GM12873 (cell line): ENCODE measurements at regions not wholly inside any gene's neighbourhood (a gene's known extent, or its start where the extent isn't known, plus 50 kb on each side); places are given as distances from the start of the nearest gene placed in this dataset.

ENCODE experiments used
- TF ChIP-seq, protein P1 (sequence below): IDR thresholded peaks from 2 replicates; pipeline ENCODE4 v1.5.1; 2012; ENCODE audit warnings: low read depth, mild to moderate bottlenecking, moderate library complexity, low read length, control low read depth; ENCODE audit not compliant: insufficient read depth; ENCODE audit errors: missing control alignments

DNA sequence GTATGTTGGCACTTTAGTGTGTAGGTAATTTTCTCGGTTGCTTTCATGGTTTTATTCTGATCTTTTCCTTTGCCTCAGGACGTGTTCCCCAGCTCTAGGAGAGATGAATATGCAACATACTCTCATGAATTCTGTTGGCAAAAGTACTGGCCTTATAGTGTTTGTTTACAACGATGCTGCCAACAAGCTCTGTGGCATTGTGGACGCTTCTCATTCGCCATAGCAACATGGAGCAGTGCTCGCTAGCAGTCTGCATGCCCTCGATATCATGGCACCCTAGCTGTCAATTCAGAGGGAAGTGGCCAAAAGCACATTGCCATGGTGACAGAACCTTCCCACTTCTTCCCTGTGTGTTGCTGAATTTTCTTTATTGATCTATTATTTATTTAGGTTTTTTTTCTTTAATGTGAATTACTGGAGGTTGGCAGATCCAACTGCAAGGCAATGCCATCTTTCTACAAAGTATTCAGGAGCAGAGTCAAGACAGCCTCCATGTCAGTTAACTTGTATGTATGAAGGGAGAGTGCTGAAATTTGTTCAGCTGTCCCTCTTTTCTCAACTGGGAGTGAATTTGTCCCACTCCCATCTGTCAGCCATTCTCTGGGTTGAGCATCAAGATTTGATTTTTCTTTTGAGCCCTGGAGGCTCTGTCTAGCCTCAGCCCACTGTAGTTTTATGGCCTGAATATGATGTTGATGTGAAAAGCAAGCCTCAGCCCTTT lies 224.9 kb upstream of the VCX3A start:
- TF ChIP-seq, protein P1, sequence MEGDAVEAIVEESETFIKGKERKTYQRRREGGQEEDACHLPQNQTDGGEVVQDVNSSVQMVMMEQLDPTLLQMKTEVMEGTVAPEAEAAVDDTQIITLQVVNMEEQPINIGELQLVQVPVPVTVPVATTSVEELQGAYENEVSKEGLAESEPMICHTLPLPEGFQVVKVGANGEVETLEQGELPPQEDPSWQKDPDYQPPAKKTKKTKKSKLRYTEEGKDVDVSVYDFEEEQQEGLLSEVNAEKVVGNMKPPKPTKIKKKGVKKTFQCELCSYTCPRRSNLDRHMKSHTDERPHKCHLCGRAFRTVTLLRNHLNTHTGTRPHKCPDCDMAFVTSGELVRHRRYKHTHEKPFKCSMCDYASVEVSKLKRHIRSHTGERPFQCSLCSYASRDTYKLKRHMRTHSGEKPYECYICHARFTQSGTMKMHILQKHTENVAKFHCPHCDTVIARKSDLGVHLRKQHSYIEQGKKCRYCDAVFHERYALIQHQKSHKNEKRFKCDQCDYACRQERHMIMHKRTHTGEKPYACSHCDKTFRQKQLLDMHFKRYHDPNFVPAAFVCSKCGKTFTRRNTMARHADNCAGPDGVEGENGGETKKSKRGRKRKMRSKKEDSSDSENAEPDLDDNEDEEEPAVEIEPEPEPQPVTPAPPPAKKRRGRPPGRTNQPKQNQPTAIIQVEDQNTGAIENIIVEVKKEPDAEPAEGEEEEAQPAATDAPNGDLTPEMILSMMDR = no peak

DNA sequence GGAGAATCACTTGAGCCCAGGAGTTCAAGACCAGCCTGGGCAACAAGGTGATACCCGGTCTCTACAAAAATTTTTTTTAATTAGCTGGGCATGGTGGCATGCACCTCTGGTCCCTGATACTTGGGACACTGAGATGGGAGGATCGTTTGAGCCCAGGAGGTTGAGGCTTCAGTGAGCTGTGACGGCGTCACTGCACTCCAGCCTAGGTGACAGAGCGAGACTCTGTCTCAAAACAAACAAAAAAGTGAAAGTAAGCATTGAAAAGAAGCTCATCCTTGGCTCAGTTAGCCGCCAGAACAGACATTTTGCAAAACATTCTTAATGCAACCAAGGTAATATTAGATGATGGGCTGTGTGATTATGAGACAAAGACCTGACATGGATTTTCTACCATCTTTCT lies 223.3 kb upstream of the VCX3A start:
- TF ChIP-seq, protein P1 = no peak

DNA sequence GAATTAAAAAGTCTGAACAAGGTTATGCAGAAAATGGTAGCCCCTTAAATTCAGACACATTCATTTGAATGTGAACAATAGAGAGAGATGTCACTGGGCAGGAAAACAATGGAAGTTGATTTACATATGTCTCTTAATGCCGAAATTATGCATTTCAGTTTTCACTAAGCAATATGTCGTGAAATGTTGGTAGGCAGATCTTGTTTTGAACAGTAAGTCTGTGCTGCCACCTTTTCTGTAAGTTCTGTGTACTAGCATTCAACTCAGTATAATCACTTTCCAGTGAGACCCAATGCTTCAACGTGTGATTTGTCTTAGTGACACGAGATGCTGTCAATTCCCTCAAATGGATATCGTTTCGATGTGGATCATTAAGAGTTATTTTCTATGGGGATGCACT lies 222.7 kb upstream of the VCX3A start:
- TF ChIP-seq, protein P1 = no peak

DNA sequence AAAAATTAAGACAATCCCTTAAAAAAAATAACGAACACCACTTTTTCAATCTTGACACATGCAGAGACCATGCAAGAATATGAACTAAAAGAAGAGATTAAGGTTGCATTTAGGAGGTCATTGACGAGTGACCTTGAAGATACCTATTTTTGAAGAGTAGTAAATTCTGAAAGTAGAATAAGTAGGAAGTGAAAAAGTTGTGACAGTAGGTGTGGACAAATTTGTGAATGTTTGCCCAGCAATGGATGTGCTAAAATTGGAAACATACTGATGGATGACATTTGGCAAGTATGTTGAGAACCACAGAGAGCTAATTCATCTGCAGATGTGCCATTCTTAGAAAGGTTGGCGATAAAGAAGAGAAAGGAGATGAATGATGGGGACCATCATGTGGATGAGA lies 213.7 kb upstream of the VCX3A start:
- TF ChIP-seq, protein P1 = no peak

DNA sequence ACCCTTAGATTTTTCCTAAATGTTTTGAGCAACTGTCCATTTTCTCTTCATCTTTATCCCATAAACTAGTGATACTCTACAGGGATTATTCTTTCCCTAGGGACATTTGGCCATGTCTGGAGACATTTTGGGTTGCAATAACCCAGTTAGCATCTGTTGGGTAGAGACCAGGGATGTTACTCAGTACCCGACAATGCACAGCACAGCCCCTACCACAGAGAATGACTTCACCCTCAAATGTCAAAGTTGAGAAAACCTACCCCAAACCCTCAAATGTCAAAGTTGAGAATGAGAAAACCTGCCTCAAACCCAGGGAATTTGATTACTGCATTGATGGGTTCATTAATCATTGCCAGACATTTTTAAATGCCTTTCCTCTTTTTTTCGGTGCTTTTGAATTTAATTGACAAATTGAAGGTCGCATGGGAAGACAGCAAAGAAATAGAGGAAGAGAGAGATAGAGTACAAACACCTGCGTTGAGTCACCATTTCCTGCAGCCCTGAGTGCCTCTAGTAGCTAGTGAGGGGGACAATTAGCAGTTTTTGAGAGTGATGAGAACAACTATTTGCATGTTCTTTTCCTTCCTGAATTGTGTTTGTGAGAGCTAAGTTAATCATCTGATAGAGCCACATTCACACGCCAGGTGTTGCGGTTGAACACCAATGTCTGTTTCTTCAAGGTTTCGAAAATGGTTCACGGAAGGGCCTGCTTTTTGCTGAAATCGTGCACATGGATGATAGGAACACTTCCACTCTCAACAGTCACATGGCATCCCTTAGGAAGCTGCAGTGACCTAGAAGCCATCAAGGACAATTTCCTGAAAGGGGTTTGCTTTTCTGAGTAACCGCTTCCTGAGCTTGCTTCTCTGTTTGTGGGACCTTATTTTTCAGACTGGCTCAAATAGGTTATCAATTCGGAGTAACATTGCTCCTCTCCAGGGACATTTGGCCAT lies 203.9 kb upstream of the VCX3A start:
- TF ChIP-seq, protein P1 = no peak

DNA sequence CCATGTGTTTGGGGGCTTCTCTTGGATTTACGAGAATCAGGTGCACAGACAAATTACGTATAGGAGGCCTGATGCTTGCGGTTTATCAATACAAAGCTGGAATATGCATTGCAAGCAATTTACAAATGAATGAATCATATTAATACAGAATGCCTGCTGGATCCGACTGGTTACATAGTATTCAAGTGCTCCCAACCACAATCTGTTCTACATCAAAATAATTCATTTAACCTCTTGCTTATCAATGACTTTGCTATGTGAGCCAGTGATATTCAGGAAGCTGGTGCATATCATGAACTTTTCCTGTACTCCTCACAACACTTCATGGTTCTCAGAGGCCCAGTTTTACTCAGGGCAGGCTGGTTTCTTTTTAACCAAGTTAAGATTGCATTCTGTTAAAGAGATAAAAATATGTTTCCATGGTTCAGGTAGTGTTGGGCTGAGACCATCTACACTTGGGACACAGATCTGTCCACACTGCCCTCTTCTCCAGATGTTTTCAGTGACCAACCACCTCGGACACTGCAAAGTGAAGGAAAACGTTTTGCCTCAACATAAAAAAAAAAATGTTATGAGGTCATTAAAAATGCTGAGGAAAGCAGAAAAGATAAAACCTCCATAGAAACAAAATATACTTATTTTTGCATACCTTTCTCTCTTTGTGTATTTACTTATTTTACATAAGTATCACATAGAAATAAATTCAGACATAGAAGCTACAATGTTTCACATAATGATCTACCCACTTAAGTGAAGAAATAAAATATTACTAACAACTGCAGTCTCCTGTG lies 200.1 kb upstream of the VCX3A start:
- TF ChIP-seq, protein P1 = no peak

DNA sequence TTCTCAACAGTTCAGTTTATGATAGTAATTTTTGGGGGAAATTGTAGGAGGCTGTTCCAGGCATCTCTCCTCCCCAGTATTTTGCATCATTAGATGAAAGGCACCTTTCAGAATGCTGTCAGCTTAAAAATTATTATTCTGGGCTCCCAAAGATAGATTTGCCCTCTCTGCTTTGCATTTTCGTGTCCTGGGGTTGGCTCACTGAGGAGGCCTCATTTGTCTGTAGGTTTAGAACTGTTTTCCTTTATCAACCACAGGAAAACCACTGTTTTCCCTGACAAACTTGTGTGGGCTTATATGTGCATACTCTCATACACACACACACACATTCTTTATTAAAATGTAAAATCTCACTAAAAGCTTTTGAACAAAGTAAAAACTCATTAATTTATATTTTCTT lies 197.2 kb upstream of the VCX3A start:
- TF ChIP-seq, protein P1 = no peak
